Fibroblast of lung (primary cell): ENCODE measurements at regions not wholly inside any gene's neighbourhood (a gene's known extent, or its start where the extent isn't known, plus 50 kb on each side); places are given as distances from the start of the nearest gene placed in this dataset.

Experiments used
- DNase-seq, 2 donors: peaks; one replicate each; pipeline versions ENCODE4 v3.0.0 to v3.0.0-alpha.2; 2010; ENCODE audit warnings: low read depth in 2 of 2
- H2AFZ ChIP-seq: 2 replicates; pipeline ENCODE4 v1.5.1; 2012; ENCODE audit warnings: low read length, control low read depth, inconsistent platforms
- H3K27ac ChIP-seq: 2 replicates; pipeline ENCODE4 v1.5.1; 2011; ENCODE audit warnings: low read length, control low read depth; ENCODE audit not compliant: insufficient read depth
- H3K27me3 ChIP-seq: 2 replicates; pipeline ENCODE4 v1.5.1; 2011; ENCODE audit warnings: mild to moderate bottlenecking, low read length; ENCODE audit not compliant: control insufficient read depth, insufficient read depth
- H3K36me3 ChIP-seq: 2 replicates; pipeline ENCODE4 v1.5.1; 2011; ENCODE audit warnings: low read length; ENCODE audit not compliant: control insufficient read depth, insufficient read depth
- H3K4me1 ChIP-seq: 2 replicates; pipeline ENCODE4 v1.5.1; 2011; ENCODE audit warnings: low read length; ENCODE audit not compliant: control insufficient read depth, insufficient read depth; ENCODE audit errors: extremely low read depth
- H3K4me2 ChIP-seq: 2 replicates; pipeline ENCODE4 v1.5.1; 2011; ENCODE audit warnings: low read length, control low read depth; ENCODE audit not compliant: insufficient read depth; ENCODE audit errors: extremely low read depth
- H3K4me3 ChIP-seq, 4 experiments: fragments of 200-600 bp in 1 of 4; sonication (generic) in 1 of 4; replicated peaks in 1 of 4; 2 replicates each; pipeline ENCODE4 v1.5.1; 2011 to 2016; ENCODE audit warnings: low read length in 4 of 4, low read depth in 3 of 4, mild to moderate bottlenecking in 3 of 4, control low read depth in 2 of 4, inconsistent platforms in 1 of 4, mixed read lengths in 1 of 4; ENCODE audit not compliant: insufficient read depth in 1 of 4; ENCODE audit errors: control extremely low read depth in 1 of 4
- H3K79me2 ChIP-seq: 2 replicates; pipeline ENCODE4 v1.5.1; 2012; ENCODE audit warnings: mild to moderate bottlenecking, low read length, inconsistent platforms; ENCODE audit not compliant: control insufficient read depth, insufficient read depth
- H3K9ac ChIP-seq: 2 replicates; pipeline ENCODE4 v1.5.1; 2011; ENCODE audit warnings: mild to moderate bottlenecking, low read length, control low read depth; ENCODE audit not compliant: insufficient read depth
- H3K9me3 ChIP-seq: 2 replicates; pipeline ENCODE4 v1.5.1; 2012; ENCODE audit warnings: low read depth, low read length; ENCODE audit not compliant: control insufficient read depth, insufficient read depth
- H4K20me1 ChIP-seq: 2 replicates; pipeline ENCODE4 v1.5.1; 2011; ENCODE audit warnings: low read length; ENCODE audit not compliant: control insufficient read depth, insufficient read depth; ENCODE audit errors: extremely low read depth
- CTCF ChIP-seq, 2 donors: IDR thresholded peaks in 1 of 2; conservative IDR thresholded peaks in 1 of 2; 1 replicate in 1 of 2; 2 replicates in 1 of 2; pipeline ENCODE4 v1.5.1; 2011 to 2012; ENCODE audit warnings: low read length in 2 of 2, control low read depth in 1 of 2, inconsistent platforms in 1 of 2, low read depth in 1 of 2, mild to moderate bottlenecking in 1 of 2
- EZH2 ChIP-seq: IDR thresholded peaks from 2 replicates; pipeline ENCODE4 v1.5.1; 2012; ENCODE audit warnings: low read length, control low read depth, mild to moderate bottlenecking; ENCODE audit errors: missing control alignments

GRCh38 chr22:22171357-22172218 lies 73.0 kb upstream of the VPREB1 start:
- H4K20me1 ChIP-seq: no peaks in the 10 kb centered on the region
- no peaks in the 10 kb centered on the region for H3K27me3 ChIP-seq
- H3K4me1 ChIP-seq: no peaks in the 10 kb centered on the region
- H3K4me3 ChIP-seq: no peak overlapping the region
- DNase-seq: no peak
- no peak overlapping the region for H2AFZ ChIP-seq
- no peaks in the 10 kb centered on the region for H3K9me3 ChIP-seq
- no peaks in the 10 kb centered on the region for H3K79me2 ChIP-seq
- H3K36me3 ChIP-seq: no peaks in the 10 kb centered on the region
- H3K9ac ChIP-seq: no peak overlapping the region
- TF ChIP-seq CTCF (conservative IDR thresholded peaks at IDR 0.05 in 1 of 2, IDR thresholded peaks at IDR 0.05 in 1 of 2; ENCODE audit: low read depth in 1 of 2, low read length in 2 of 2): peak; percentile 14 to 28
- TF ChIP-seq EZH2: no peak
- H3K4me2 ChIP-seq: no peak overlapping the region
- H3K27ac ChIP-seq: no peak overlapping the region

GRCh38 chr22:22169923-22170322 lies 74.7 kb upstream of the VPREB1 start:
- Histone ChIP-seq H3K4me2 (no peak overlapping the region), H4K20me1 (no peaks in the 10 kb centered on the region), H3K36me3 (no peaks in the 10 kb centered on the region), H2AFZ (no peak overlapping the region), H3K79me2 (no peaks in the 10 kb centered on the region), H3K9ac (no peak overlapping the region), H3K4me1 (no peaks in the 10 kb centered on the region), H3K9me3 (no peaks in the 10 kb centered on the region), H3K27ac (no peak overlapping the region), H3K27me3 (no peaks in the 10 kb centered on the region), H3K4me3 (no peak overlapping the region)
- TF ChIP-seq CTCF (conservative IDR thresholded peaks at IDR 0.05 in 1 of 2, IDR thresholded peaks at IDR 0.05 in 1 of 2; ENCODE audit: low read depth in 1 of 2, low read length in 2 of 2): no peak
- TF ChIP-seq EZH2: no peak
- DNase-seq: no peak

GRCh38 chr22:22168941-22169867 lies 75.4 kb upstream of the VPREB1 start:
- Histone ChIP-seq H3K9me3 (no peaks in the 10 kb centered on the region), H3K4me1 (no peaks in the 10 kb centered on the region), H3K79me2 (no peaks in the 10 kb centered on the region), H3K27ac (no peak overlapping the region), H3K4me3 (peak overlapping the region in 1 of 4 experiments; percentile 57), H3K27me3 (no peaks in the 10 kb centered on the region), H4K20me1 (no peaks in the 10 kb centered on the region), H3K4me2 (no peak overlapping the region), H2AFZ (no peak overlapping the region), H3K9ac (no peak overlapping the region), H3K36me3 (no peaks in the 10 kb centered on the region)
- TF ChIP-seq EZH2: no peak
- TF ChIP-seq CTCF (conservative IDR thresholded peaks at IDR 0.05 in 1 of 2, IDR thresholded peaks at IDR 0.05 in 1 of 2; ENCODE audit: low read depth in 1 of 2, low read length in 2 of 2): no peak
- no peak for DNase-seq
